GM18520 (cell line): ENCODE measurements at regions not wholly inside any gene's neighbourhood (a gene's known extent, or its start where the extent isn't known, plus 50 kb on each side); places are given as distances from the start of the nearest gene placed in this dataset.
"Not testable (repeated sequence)": the region's sequence is repeated elsewhere in the genome, so short reads cannot be mapped to it uniquely, and the experiment has no call there.

Source experiments
- ATAC-seq: cut with Tn5 transposase; IDR thresholded peaks from one replicate; pipeline ENCODE4 v1.9.1; 2021; ENCODE audit not compliant: unreplicated experiment

DNA sequence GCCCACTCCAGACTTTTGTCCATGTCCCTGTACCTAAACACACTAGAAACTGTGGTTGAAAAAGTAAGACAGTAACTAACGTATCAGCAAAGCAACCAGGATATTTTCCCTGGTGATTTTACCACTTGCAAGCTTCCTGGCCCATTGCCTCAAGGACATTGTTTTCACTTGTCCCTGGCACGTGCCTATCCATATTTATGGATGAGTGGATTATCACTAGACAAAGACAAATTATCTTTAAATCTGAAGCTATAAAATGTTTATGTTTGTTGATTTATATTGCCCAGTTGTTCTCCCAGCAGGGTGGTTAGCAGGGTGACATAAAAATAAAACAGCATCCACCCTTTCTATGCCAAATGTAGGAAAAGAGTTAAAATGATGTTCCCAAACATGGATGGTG is 93.2 kb upstream of the STEAP1 start:
- ATAC-seq: no peak

DNA sequence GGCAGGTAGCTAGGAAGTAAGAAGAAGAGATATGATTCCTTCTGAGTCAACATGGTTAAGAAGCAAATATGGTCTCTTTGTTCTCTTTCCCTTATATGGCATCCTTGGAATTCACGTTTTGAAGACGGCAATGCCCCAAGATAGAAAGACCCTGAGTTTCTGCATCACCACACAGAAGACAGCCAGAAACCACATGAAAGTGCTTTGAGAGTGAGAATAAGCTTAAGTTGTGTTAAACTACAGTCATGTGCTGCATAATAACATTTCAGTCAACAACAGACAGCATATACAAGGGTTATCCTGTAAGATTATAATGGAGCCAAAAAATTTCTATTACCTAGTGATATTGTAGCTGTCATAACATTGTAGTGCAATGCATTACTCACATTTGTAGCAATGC is 89.9 kb upstream of the STEAP1 start:
- ATAC-seq: no peak

- ATAC-seq: no peak
Measured at GRCh38 chr7:90067171-90067570, 87.1 kb upstream of the STEAP1 start.

GRCh38 chr7:90070238-90070637 is 84.0 kb upstream of the STEAP1 start:
- ATAC-seq: not testable (repeated sequence)

DNA sequence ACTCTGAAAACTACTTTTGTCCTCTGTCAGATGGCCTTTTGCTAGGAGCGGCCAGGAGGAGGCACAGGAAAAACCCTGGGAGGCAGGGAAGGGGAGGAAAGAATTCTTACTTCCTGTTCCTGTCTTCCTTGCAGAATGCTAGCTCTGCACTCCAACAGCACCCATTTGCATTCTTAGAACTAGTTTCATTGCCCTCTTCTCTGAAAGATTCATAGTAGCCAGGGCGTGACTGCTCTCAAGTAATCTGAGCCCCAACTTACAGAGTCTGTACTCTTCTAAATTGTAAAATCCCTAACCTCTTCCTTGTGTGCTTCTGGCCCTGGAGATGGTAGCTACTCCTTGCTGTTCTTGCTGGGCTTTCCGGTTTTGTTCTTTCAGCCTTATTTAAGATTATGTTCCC is 75.3 kb upstream of the STEAP1 start:
- no peak for ATAC-seq

- ATAC-seq: no peak
Measured at GRCh38 chr7:90081621-90082020, 72.6 kb upstream of the STEAP1 start.

GRCh38 chr7:90092506-90092905 is 61.8 kb upstream of the STEAP1 start:
- ATAC-seq: peak; percentile 89

- no peak for ATAC-seq
Measured at GRCh38 chr7:90094030-90094429, 60.2 kb upstream of the STEAP1 start.
